ENCODE measurements at regions not wholly inside any gene's neighbourhood (a gene's known extent, or its start where the extent isn't known, plus 50 kb on each side); places are given as distances from the start of the nearest gene placed in this dataset.

DNA sequence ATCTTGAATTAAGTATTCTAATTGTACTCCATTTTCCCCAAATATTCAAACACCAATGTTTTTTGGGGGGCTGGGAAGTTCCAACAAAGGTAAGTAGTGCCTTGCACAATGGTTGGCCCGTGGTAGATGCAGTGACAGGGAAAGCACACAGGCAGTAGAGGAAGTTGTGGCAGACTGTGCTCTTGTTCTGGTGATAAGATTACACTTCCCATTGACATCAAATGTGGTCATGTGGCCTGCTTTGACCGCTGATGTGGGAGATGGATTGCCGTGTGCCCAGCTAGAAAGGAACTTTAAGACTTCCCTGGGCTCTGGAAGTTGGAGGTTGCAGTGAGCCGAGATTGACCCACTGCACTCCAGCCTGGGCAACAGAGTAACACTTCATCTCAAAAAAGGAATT lies 223.8 kb downstream of the VRK1 start:
- TF ChIP-seq, protein P1, sequence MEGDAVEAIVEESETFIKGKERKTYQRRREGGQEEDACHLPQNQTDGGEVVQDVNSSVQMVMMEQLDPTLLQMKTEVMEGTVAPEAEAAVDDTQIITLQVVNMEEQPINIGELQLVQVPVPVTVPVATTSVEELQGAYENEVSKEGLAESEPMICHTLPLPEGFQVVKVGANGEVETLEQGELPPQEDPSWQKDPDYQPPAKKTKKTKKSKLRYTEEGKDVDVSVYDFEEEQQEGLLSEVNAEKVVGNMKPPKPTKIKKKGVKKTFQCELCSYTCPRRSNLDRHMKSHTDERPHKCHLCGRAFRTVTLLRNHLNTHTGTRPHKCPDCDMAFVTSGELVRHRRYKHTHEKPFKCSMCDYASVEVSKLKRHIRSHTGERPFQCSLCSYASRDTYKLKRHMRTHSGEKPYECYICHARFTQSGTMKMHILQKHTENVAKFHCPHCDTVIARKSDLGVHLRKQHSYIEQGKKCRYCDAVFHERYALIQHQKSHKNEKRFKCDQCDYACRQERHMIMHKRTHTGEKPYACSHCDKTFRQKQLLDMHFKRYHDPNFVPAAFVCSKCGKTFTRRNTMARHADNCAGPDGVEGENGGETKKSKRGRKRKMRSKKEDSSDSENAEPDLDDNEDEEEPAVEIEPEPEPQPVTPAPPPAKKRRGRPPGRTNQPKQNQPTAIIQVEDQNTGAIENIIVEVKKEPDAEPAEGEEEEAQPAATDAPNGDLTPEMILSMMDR (IDR thresholded peaks at IDR 0.05) = no peak
- TF ChIP-seq POLR2A (IDR thresholded peaks at IDR 0.05) = no peak
